GM12878 (cell line): ENCODE measurements at regions not wholly inside any gene's neighbourhood (a gene's known extent, or its start where the extent isn't known, plus 50 kb on each side); places are given as distances from the start of the nearest gene placed in this dataset.

Source experiments
- ATAC-seq: fragments of 200-7000 bp; cut with Tn5 transposase; 3 replicates; pipeline ENCODE4 v1.9.1; 2020; ENCODE audit warnings: mild to moderate bottlenecking, moderate library complexity
- BruUV-seq: library from RNA; stranded (reverse); fragments of 400-500 nt; replicated peaks from 2 replicates; lab custom pipeline; 2021; lab: Mats Ljungman, UMichigan
- CTCF ChIA-PET: fragments of 300-600 bp; sonication (Branson Sonifier 250); formaldehyde crosslinking; extraction: SDS; loops from one replicate; lab custom pipeline; 2021; ENCODE audit warnings: inconsistent platforms; lab: Yijun Ruan, JAX
- POLR2A ChIA-PET: fragments of 350-600 bp; formaldehyde crosslinking; extraction: SDS; loops from one replicate; lab custom pipeline; 2021; ENCODE audit warnings: inconsistent platforms; lab: Charles Lee
- RAD21 ChIA-PET: fragments of 300-600 bp; sonication (Branson Sonifier 250); formaldehyde crosslinking; loops from one replicate; lab custom pipeline; 2023; ENCODE audit warnings: antibody characterized with exemption; ENCODE audit not compliant: unreplicated experiment; lab: Charles Lee
- SMC1A ChIA-PET: fragments of 300-600 bp; sonication (Branson Sonifier 250); formaldehyde crosslinking; loops from one replicate; lab custom pipeline; 2023; ENCODE audit not compliant: unreplicated experiment, uncharacterized antibody; lab: Charles Lee
- DNase-seq: peaks from one replicate; pipeline ENCODE4 v3.0.0-alpha.2; 2011; ENCODE audit warnings: low read depth, low spot score
- FAIRE-seq: peaks from 3 replicates; lab custom pipeline; 2011; peaks lifted over from hg19 to GRCh38; lab: Jason Lieb, UNC
- H2AFZ ChIP-seq: 2 replicates; pipeline ENCODE4 v1.6.0; 2011; ENCODE audit warnings: low read depth, low read length, control low read depth; ENCODE audit not compliant: control insufficient read depth
- H3K27ac ChIP-seq: 2 replicates; pipeline ENCODE4 v1.5.1; 2011; ENCODE audit warnings: control low read depth; ENCODE audit not compliant: control insufficient read depth, insufficient read depth
- H3K27me3 ChIP-seq, 2 experiments: replicated peaks in 1 of 2; 2 replicates each; pipeline versions ENCODE4 v1.6.0 to v1.6.1; 2011; ENCODE audit warnings: low read length in 1 of 2; ENCODE audit not compliant: control insufficient read depth in 2 of 2, insufficient read depth in 2 of 2
- H3K36me3 ChIP-seq, 2 experiments: 2 replicates each; pipeline ENCODE4 v1.5.1; 2011; ENCODE audit warnings: low read length in 1 of 2; ENCODE audit not compliant: control insufficient read depth in 2 of 2, insufficient read depth in 2 of 2
- H3K4me1 ChIP-seq: 2 replicates; pipeline ENCODE4 v1.6.1; 2011; ENCODE audit warnings: mild to moderate bottlenecking, low read length, moderate library complexity, mixed read lengths; ENCODE audit not compliant: control insufficient read depth, insufficient read depth
- H3K4me2 ChIP-seq: 2 replicates; pipeline ENCODE4 v1.6.0; 2011; ENCODE audit warnings: control low read depth; ENCODE audit not compliant: control insufficient read depth, insufficient read depth
- H3K4me3 ChIP-seq: fragments of 200-600 bp; sonication (generic); 2 replicates; pipeline ENCODE4 v1.5.1; 2016
- H3K79me2 ChIP-seq: 2 replicates; pipeline ENCODE4 v1.6.0; 2011; ENCODE audit warnings: low read length; ENCODE audit not compliant: control insufficient read depth, insufficient read depth
- H3K9ac ChIP-seq: 2 replicates; pipeline ENCODE4 v1.8.0; 2011; ENCODE audit warnings: low read length, control low read depth, mixed read lengths; ENCODE audit not compliant: control insufficient read depth, insufficient read depth
- H3K9me3 ChIP-seq: replicated peaks from 3 replicates; pipeline ENCODE4 v1.5.1; 2011; ENCODE audit warnings: mild to moderate bottlenecking, low read length; ENCODE audit not compliant: control insufficient read depth, insufficient read depth
- H4K20me1 ChIP-seq: 2 replicates; pipeline ENCODE4 v1.6.0; 2011; ENCODE audit not compliant: control insufficient read depth, insufficient read depth
- CBX5 ChIP-seq: sonication (generic); IDR thresholded peaks from 2 replicates; pipeline ENCODE4 v1.6.1; 2016; ENCODE audit warnings: low read depth, moderate library complexity, mild to moderate bottlenecking, inconsistent platforms
- CREB1 ChIP-seq: IDR thresholded peaks from 2 replicates; pipeline ENCODE4 v1.6.1; 2012; ENCODE audit warnings: low read depth, mild to moderate bottlenecking, inconsistent platforms
- CREM ChIP-seq: IDR thresholded peaks from 2 replicates; pipeline ENCODE4 v1.6.1; 2014; ENCODE audit warnings: antibody characterized with exemption, low read depth
- E2F4 ChIP-seq: IDR thresholded peaks from 2 replicates; pipeline ENCODE4 v1.6.1; 2012; ENCODE audit warnings: low read depth, low read length, improper control_type of control experiment
- GABPA ChIP-seq: IDR thresholded peaks from 2 replicates; pipeline ENCODE4 v1.6.1; 2014; ENCODE audit warnings: antibody characterized with exemption, low read depth, mild to moderate bottlenecking, inconsistent platforms
- GATAD2B ChIP-seq: fragments of 450-650 bp; conservative IDR thresholded peaks from 2 replicates; pipeline ENCODE4 v1.6.1; 2017; ENCODE audit warnings: low read depth, mild to moderate bottlenecking, moderate library complexity
- IKZF1 ChIP-seq: fragments of 450-650 bp; conservative IDR thresholded peaks from 2 replicates; pipeline ENCODE4 v1.6.1; 2017; ENCODE audit warnings: antibody characterized with exemption, mild to moderate bottlenecking
- POLR2AphosphoS2 ChIP-seq: IDR thresholded peaks from 2 replicates; pipeline ENCODE4 v1.6.1; 2011; ENCODE audit warnings: low read depth, mild to moderate bottlenecking, low read length, improper control_type of control experiment, moderate library complexity
- RAD51 ChIP-seq: fragments of 450-650 bp; IDR thresholded peaks from 2 replicates; pipeline ENCODE4 v1.6.1; 2016; ENCODE audit warnings: moderate library complexity, mild to moderate bottlenecking, inconsistent platforms
- RUNX3 ChIP-seq: IDR thresholded peaks from 2 replicates; pipeline ENCODE4 v1.6.1; 2012; ENCODE audit warnings: low read length, inconsistent platforms
- SPI1 ChIP-seq: IDR thresholded peaks from 2 replicates; pipeline ENCODE4 v1.6.1; 2011; ENCODE audit warnings: low read depth, mild to moderate bottlenecking, low read length, moderate library complexity, borderline replicate concordance; ENCODE audit not compliant: insufficient read depth
- TBL1XR1 ChIP-seq: IDR thresholded peaks from 2 replicates; pipeline ENCODE4 v1.6.1; 2012; ENCODE audit warnings: low read depth, low read length, improper control_type of control experiment
- TCF12 ChIP-seq: IDR thresholded peaks from 2 replicates; pipeline ENCODE4 v1.6.1; 2011; ENCODE audit warnings: low read depth, mild to moderate bottlenecking, low read length
- ZBED1 ChIP-seq: IDR thresholded peaks from 2 replicates; pipeline ENCODE4 v1.6.1; 2016; ENCODE audit warnings: borderline replicate concordance
- WGBS: methylation state at CpG from one replicate; pipeline ENCODE4 v1.1.6; 2016; ENCODE audit warnings: low lambda C conversion rate; ENCODE audit not compliant: insufficient replicate concordance, insufficient coverage; ENCODE audit errors: missing lambda C conversion rate; 5-methylcytosine and 5-hydroxymethylcytosine counted together
- in situ Hi-C: fragments of 300-500 bp; cut with MboI; formaldehyde crosslinking; loops from 9 replicates; pipeline ENCODE4 v1.14.3; 2018; ENCODE audit warnings: mixed read lengths
- intact Hi-C: fragments of 100-400 bp; cut with micrococcal nuclease; formaldehyde crosslinking; loops from one replicate; pipeline ENCODE4 v1.14.2; 2022; ENCODE audit not compliant: unreplicated experiment

GRCh38 chr11:33520112-33520511 is 180.5 kb downstream of the C11orf91 start:
- peak; percentile 51; the same call in 2 of the 3 replicates for ATAC-seq
- no peak for FAIRE-seq
- no peaks in the 10 kb centered on the region for H3K27me3 ChIP-seq
- no peaks in the 10 kb centered on the region for H3K79me2 ChIP-seq
- H3K9ac ChIP-seq = no peak overlapping the region
- H4K20me1 ChIP-seq = no peaks in the 10 kb centered on the region
- ChIA-PET SMC1A (interaction anchor here (0.6 to 1.2 kb wide), 4 partner anchors 13 to 326 kb away, joined by 3 read pairs; no protein-coding TSS in a partner anchor), POLR2A (no interaction called here), CTCF (interaction anchor here (0.9 kb wide), 1 partner anchor 8 kb away, joined by 4 read pairs; no protein-coding TSS in a partner anchor), RAD21 (interaction anchor here (0.6 to 1.4 kb wide), 2 partner anchors 222 to 739 kb away, joined by 3 to 4 read pairs; no protein-coding TSS in a partner anchor)
- H2AFZ ChIP-seq = no peak overlapping the region
- 5% methylated on average over 1 of the region's 1 CpG for WGBS
- in situ Hi-C loops = no loop called here
- H3K27ac ChIP-seq = no peak overlapping the region
- H3K4me2 ChIP-seq = no peak overlapping the region
- no peak overlapping the region for H3K4me3 ChIP-seq
- TF ChIP-seq SPI1 (peak; percentile 72; the same call in 1 of the 2 replicates), E2F4 (no peak), RUNX3 (peak; percentile 34; the same call in 1 of the 2 replicates)
- H3K4me1 ChIP-seq = no peaks in the 10 kb centered on the region
- no TSS peak for BruUV-seq
- intact Hi-C loops = loop anchor here (5.0 kb wide), 1 partner anchor 158 kb away; no protein-coding TSS in a partner anchor
- H3K9me3 ChIP-seq = no peaks in the 10 kb centered on the region
- H3K36me3 ChIP-seq = no peaks in the 10 kb centered on the region
- DNase-seq = no peak

- no peaks in the 10 kb centered on the region for H4K20me1 ChIP-seq
- H3K79me2 ChIP-seq = no peaks in the 10 kb centered on the region
- DNase-seq = no peak
- no peaks in the 10 kb centered on the region for H3K4me1 ChIP-seq
- intact Hi-C loops = no loop called here
- H3K27me3 ChIP-seq = no peaks in the 10 kb centered on the region
- no peak overlapping the region for H3K4me2 ChIP-seq
- WGBS = 0% methylated on average over 5 of the region's 5 CpGs
- no peak for TF ChIP-seq CBX5
- TF ChIP-seq ZBED1 = no peak
- TF ChIP-seq TBL1XR1 = no peak
- 0 out of 2 replicates have a peak, but pooled peaks have one; percentile 11 for TF ChIP-seq RAD51
- 0 out of 2 replicates have a peak, but pooled peaks have one; percentile 12 for TF ChIP-seq GABPA
- TF ChIP-seq CREM = peak; percentile 51; the same call in 1 of the 2 replicates
- TF ChIP-seq GATAD2B = no peak
- TF ChIP-seq CREB1 = peak; percentile 72
- TF ChIP-seq RUNX3 = peak; percentile 46; the same call in 1 of the 2 replicates
- TF ChIP-seq IKZF1 = peak; percentile 48; the same call in 1 of the 2 replicates
- TF ChIP-seq POLR2AphosphoS2 = no peak
- TF ChIP-seq SPI1 = peak; percentile 18; the same call in 1 of the 2 replicates
- peak; percentile 63 for TF ChIP-seq TCF12
- no peak overlapping the region for H3K9ac ChIP-seq
- H3K27ac ChIP-seq = no peak overlapping the region
- H3K9me3 ChIP-seq = no peaks in the 10 kb centered on the region
- in situ Hi-C loops = no loop called here
- ChIA-PET RAD21 (no interaction called here), SMC1A (no interaction called here), CTCF (no interaction called here), POLR2A (no interaction called here)
- H2AFZ ChIP-seq = no peak overlapping the region
- no peak; the same call in 2 of the 3 replicates for ATAC-seq
- BruUV-seq = no TSS peak
- no peak overlapping the region for H3K4me3 ChIP-seq
- no peak for FAIRE-seq
- H3K36me3 ChIP-seq = no peaks in the 10 kb centered on the region
These were observed 185.3 kb downstream of the C11orf91 start for GRCh38 chr11:33515347-33515746.
